ENCODE measurements at regions not wholly inside any gene's neighbourhood (a gene's known extent, or its start where the extent isn't known, plus 50 kb on each side); places are given as distances from the start of the nearest gene placed in this dataset.

DNA sequence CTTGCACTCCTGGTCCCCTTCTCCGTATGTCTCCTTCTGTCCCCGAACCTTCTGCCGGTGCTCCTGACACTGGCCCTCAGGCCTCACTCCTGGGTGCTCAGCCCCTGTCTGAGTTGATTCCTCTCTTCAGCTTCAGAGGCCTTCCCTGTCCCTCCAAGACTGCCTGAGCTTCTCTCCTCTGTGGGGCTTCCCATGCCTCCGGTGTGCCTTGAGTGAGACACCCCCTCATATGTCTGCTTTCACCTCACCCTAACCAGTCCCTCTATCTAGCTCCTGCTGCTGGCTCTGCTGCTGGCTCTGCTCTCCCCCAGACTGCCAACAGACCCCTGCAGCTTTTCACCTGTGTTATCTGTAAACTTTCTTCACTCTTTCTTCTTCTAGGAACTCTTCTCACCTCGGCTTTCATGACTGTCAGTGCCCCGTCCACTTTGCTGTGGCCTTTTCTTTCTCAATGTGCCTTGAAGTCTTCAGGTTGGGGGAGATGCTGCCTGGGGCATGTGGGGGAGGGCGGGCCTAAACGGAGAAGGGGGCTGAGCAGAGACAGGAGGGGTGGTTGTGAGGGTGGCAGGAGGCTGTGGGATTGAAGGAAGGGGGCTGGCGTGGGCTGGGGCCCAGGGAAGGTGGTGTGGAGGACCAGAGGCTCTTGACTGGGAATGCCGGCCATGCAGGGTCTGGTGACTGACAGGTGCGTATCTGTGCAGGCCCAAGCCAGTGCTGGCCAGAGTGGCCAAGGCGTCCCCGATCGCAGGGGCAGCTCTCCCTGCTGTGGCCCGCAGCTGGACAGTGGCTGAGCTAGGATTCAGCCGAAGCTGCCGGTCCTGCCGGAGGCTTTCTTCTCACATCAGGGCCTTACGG, 81.3 kb downstream of the METRNL start:
- Mint-ChIP-seq H3K4me1 (peaks cover 8% of the 10 kb centered on the region), H3K27ac (no peak overlapping the region), H3K36me3 (ENCODE audit: low read depth) (no peaks in the 10 kb centered on the region), H3K9me3 (peaks cover 5% of the 10 kb centered on the region), H3K4me3 (no peak overlapping the region), H3K27me3 (ENCODE audit: insufficient read depth) (peaks cover 15% of the 10 kb centered on the region)
- DNase-seq: peak; percentile 45
- Histone ChIP-seq H3K36me3 (ENCODE audit: control insufficient read depth, insufficient read depth, low read length) (no peaks in the 10 kb centered on the region), H3K27ac (ENCODE audit: low read depth, low read length) (no peak overlapping the region), H3K4me1 (ENCODE audit: control insufficient read depth, insufficient read depth, low read length) (no peaks in the 10 kb centered on the region), H3K27me3 (ENCODE audit: control insufficient read depth, insufficient read depth, low read length, poor library complexity, severe bottlenecking) (no peaks in the 10 kb centered on the region), H3K9me3 (ENCODE audit: control insufficient read depth, low read length) (no peaks in the 10 kb centered on the region), H3K4me3 (ENCODE audit: low read length) (no peak overlapping the region), H3K9ac (ENCODE audit: extremely low read depth, low read length, poor library complexity, severe bottlenecking) (no peak overlapping the region)
- 86 to 92% methylated on average over 11 to 19 of the region's 19 CpGs for WGBS, 2 experiments (ENCODE audit: insufficient coverage in 1 of 2, insufficient read length in 1 of 2)
- TF ChIP-seq, protein P1, sequence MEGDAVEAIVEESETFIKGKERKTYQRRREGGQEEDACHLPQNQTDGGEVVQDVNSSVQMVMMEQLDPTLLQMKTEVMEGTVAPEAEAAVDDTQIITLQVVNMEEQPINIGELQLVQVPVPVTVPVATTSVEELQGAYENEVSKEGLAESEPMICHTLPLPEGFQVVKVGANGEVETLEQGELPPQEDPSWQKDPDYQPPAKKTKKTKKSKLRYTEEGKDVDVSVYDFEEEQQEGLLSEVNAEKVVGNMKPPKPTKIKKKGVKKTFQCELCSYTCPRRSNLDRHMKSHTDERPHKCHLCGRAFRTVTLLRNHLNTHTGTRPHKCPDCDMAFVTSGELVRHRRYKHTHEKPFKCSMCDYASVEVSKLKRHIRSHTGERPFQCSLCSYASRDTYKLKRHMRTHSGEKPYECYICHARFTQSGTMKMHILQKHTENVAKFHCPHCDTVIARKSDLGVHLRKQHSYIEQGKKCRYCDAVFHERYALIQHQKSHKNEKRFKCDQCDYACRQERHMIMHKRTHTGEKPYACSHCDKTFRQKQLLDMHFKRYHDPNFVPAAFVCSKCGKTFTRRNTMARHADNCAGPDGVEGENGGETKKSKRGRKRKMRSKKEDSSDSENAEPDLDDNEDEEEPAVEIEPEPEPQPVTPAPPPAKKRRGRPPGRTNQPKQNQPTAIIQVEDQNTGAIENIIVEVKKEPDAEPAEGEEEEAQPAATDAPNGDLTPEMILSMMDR (conservative IDR thresholded peaks at IDR 0.05): no peak

DNA sequence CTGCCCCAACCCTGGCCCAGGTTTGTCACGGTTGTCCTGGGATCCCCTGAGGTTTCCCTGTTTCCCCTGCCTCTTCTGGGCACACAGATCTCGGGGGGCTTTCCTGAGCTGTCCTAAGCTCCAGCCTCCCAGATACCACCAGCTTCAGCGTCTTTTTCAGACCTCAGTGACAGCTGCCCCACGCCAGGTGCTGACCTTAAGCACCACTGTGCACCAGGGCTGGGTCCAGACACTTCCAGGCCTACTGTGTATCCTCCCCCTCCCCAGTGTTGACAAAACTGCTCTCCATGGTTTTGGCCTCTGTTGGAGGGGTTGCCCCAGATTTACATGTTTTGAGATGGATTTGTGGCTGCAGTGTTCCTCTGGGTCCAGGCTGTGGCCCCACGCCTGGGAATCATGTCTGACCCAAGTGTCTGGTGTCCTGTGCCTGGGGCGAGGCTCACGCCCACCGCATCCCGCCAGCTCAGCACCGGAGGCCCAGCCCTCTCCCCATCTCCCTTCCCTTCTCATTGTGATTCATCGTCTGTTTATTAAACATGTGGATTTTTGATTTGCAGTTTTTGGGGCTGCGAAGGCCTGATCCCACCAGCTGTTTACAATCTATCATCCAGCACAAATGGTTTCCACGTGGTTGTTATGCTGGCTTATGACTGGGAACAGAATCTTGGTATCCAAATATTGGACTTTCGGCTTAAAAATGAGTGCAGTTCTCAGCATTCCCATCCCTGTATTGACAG, 82.1 kb downstream of the METRNL start:
- WGBS, 2 experiments (ENCODE audit: insufficient coverage in 1 of 2, insufficient read length in 1 of 2): 93% methylated on average over 9 to 13 of the region's 14 CpGs
- Mint-ChIP-seq H3K4me1 (peaks cover 8% of the 10 kb centered on the region), H3K9me3 (peaks cover 8% of the 10 kb centered on the region), H3K27me3 (ENCODE audit: insufficient read depth) (peaks cover 15% of the 10 kb centered on the region), H3K4me3 (no peak overlapping the region), H3K36me3 (ENCODE audit: low read depth) (no peaks in the 10 kb centered on the region), H3K27ac (no peak overlapping the region)
- peak; percentile 32 for DNase-seq
- TF ChIP-seq, protein P1 (conservative IDR thresholded peaks at IDR 0.05): no peak
- no peak overlapping the region for H3K27ac ChIP-seq (ENCODE audit: low read depth, low read length)
- H3K9ac ChIP-seq (ENCODE audit: extremely low read depth, low read length, poor library complexity, severe bottlenecking): no peak overlapping the region
- no peaks in the 10 kb centered on the region for H3K27me3 ChIP-seq (ENCODE audit: control insufficient read depth, insufficient read depth, low read length, poor library complexity, severe bottlenecking)
- H3K4me3 ChIP-seq (ENCODE audit: low read length): no peak overlapping the region
- no peaks in the 10 kb centered on the region for H3K9me3 ChIP-seq (ENCODE audit: control insufficient read depth, low read length)
- no peaks in the 10 kb centered on the region for H3K36me3 ChIP-seq (ENCODE audit: control insufficient read depth, insufficient read depth, low read length)
- no peaks in the 10 kb centered on the region for H3K4me1 ChIP-seq (ENCODE audit: control insufficient read depth, insufficient read depth, low read length)

DNA sequence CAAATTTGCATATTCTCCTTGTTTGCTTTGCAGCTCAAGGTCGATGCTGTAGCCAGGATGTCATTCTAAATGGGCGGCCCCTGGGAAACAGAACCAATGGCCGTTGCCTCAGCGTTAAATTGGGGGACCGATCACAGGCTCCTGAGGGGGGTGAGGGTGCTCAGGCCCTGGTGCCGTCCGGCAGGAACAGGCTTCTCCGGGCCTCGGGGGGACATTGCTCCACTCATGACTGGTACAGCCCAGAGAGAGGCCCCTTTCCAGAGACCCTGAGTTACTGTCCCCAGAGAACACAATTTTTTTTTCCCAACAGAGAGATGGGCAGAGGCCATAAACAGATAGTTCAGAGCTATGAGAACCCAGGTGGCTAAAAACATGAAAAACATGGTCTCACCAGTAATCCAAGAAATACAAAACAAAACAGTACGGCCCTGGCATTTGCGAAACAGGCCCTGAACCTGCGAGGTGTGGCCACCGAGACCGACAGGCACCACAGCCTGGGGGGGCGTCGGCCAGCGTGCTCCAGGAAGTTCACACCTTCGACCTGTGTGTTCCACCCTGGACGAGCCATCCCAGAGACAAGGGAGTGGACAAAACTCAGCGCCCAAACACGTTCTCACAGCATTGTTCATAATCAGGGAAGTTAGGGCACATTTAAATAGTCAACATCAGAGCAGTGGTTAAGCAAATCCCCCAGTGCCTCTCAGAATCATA, 82.8 kb downstream of the METRNL start:
- no peak overlapping the region for H3K27ac Mint-ChIP-seq
- Histone ChIP-seq H3K4me1 (ENCODE audit: control insufficient read depth, insufficient read depth, low read length) (no peaks in the 10 kb centered on the region), H3K9me3 (ENCODE audit: control insufficient read depth, low read length) (no peaks in the 10 kb centered on the region), H3K36me3 (ENCODE audit: control insufficient read depth, insufficient read depth, low read length) (no peaks in the 10 kb centered on the region), H3K9ac (ENCODE audit: extremely low read depth, low read length, poor library complexity, severe bottlenecking) (no peak overlapping the region), H3K27ac (ENCODE audit: low read depth, low read length) (no peak overlapping the region), H3K27me3 (ENCODE audit: control insufficient read depth, insufficient read depth, low read length, poor library complexity, severe bottlenecking) (no peaks in the 10 kb centered on the region), H3K4me3 (ENCODE audit: low read length) (no peak overlapping the region)
- H3K9me3 Mint-ChIP-seq: peaks cover 11% of the 10 kb centered on the region
- WGBS, 2 experiments (ENCODE audit: insufficient coverage in 1 of 2, insufficient read length in 1 of 2): 93 to 96% methylated on average over 21 of the region's 21 CpGs
- peaks cover 15% of the 10 kb centered on the region for H3K27me3 Mint-ChIP-seq (ENCODE audit: insufficient read depth)
- no peak overlapping the region for H3K4me3 Mint-ChIP-seq
- TF ChIP-seq, protein P1 (conservative IDR thresholded peaks at IDR 0.05): no peak
- H3K36me3 Mint-ChIP-seq (ENCODE audit: low read depth): no peaks in the 10 kb centered on the region
- H3K4me1 Mint-ChIP-seq: peaks cover 8% of the 10 kb centered on the region
- no peak for DNase-seq

All from endodermal cell (in vitro differentiated cells).